SK-N-MC (cell line): ENCODE measurements at regions not wholly inside any gene's neighbourhood (a gene's known extent, or its start where the extent isn't known, plus 50 kb on each side); places are given as distances from the start of the nearest gene placed in this dataset.

Experiments
- DNase-seq: peaks from one replicate; pipeline ENCODE4 v3.0.0-alpha.2; 2011; ENCODE audit warnings: low read depth, low spot score
- H3K27ac ChIP-seq: fragments of 200-600 bp; sonication (generic); 2 replicates; pipeline ENCODE4 v1.5.1; 2016; ENCODE audit warnings: mixed run types
- H3K36me3 ChIP-seq: fragments of 200-600 bp; sonication (generic); 2 replicates; pipeline ENCODE4 v1.6.1; 2017; ENCODE audit warnings: antibody characterized with exemption, low read length, mixed read lengths; ENCODE audit not compliant: insufficient read depth
- H3K4me3 ChIP-seq: fragments of 200-600 bp; sonication (generic); 2 replicates; pipeline ENCODE4 v1.5.1; 2016
- H3K9ac ChIP-seq: fragments of 200-600 bp; sonication (generic); 2 replicates; pipeline ENCODE4 v1.8.0; 2017; ENCODE audit warnings: mixed run types, mixed read lengths; ENCODE audit not compliant: insufficient read length
- H3K9me3 ChIP-seq: fragments of 200-600 bp; sonication (generic); 2 replicates; pipeline ENCODE4 v1.6.1; 2017; ENCODE audit warnings: low read depth, mild to moderate bottlenecking, antibody characterized with exemption, low read length, moderate library complexity, mixed read lengths
- EZH2 ChIP-seq: fragments of 200-600 bp; sonication (generic); IDR thresholded peaks from one replicate; pipeline ENCODE4 v1.6.1; 2017; ENCODE audit warnings: antibody characterized with exemption
- FOXP2 ChIP-seq: optimal IDR thresholded peaks from 2 replicates; pipeline ENCODE3; 2011; ENCODE audit warnings: mild to moderate bottlenecking, moderate library complexity; ENCODE audit not compliant: insufficient read depth; ENCODE audit errors: extremely low read length, control extremely low read depth
- POLR2AphosphoS5 ChIP-seq: IDR thresholded peaks from 2 replicates; pipeline ENCODE4 v1.6.1; 2012; ENCODE audit warnings: mild to moderate bottlenecking, low read depth, low read length, borderline replicate concordance

- Histone ChIP-seq H3K9me3 (no peaks in the 10 kb centered on the region), H3K4me3 (no peak overlapping the region), H3K9ac (no peak overlapping the region), H3K27ac (no peak overlapping the region), H3K36me3 (no peaks in the 10 kb centered on the region)
- TF ChIP-seq FOXP2 (no peak), EZH2 (no peak)
- no peak for DNase-seq
Measured at GRCh38 chr7:18109762-18110161, 82.1 kb upstream of the PRPS1L1 start.

GRCh38 chr7:18116661-18117060, 89.0 kb upstream of the PRPS1L1 start:
- no peaks in the 10 kb centered on the region for H3K36me3 ChIP-seq
- TF ChIP-seq FOXP2 (no peak), POLR2AphosphoS5 (no peak), EZH2 (no peak)
- no peak overlapping the region for H3K27ac ChIP-seq
- no peak for DNase-seq
- H3K4me3 ChIP-seq = no peak overlapping the region
- no peak overlapping the region for H3K9ac ChIP-seq
- no peaks in the 10 kb centered on the region for H3K9me3 ChIP-seq

- H3K9me3 ChIP-seq = no peaks in the 10 kb centered on the region
- no peaks in the 10 kb centered on the region for H3K36me3 ChIP-seq
- no peak overlapping the region for H3K27ac ChIP-seq
- H3K4me3 ChIP-seq = no peak overlapping the region
- no peak overlapping the region for H3K9ac ChIP-seq
- no peak for TF ChIP-seq POLR2AphosphoS5
- TF ChIP-seq EZH2 = no peak
- no peak for TF ChIP-seq FOXP2
- no peak for DNase-seq
Measured at GRCh38 chr7:18117482-18117881, 89.8 kb upstream of the PRPS1L1 start.

GRCh38 chr7:18119985-18120384, 92.3 kb upstream of the PRPS1L1 start:
- Histone ChIP-seq H3K9me3 (no peaks in the 10 kb centered on the region), H3K4me3 (no peak overlapping the region), H3K27ac (no peak overlapping the region), H3K9ac (no peak overlapping the region), H3K36me3 (no peaks in the 10 kb centered on the region)
- no peak for TF ChIP-seq EZH2
- TF ChIP-seq POLR2AphosphoS5 = no peak
- TF ChIP-seq FOXP2 = no peak
- DNase-seq = no peak

GRCh38 chr7:18123508-18124239, 96.0 kb upstream of the PRPS1L1 start:
- Histone ChIP-seq H3K9ac (no peak overlapping the region), H3K36me3 (no peaks in the 10 kb centered on the region), H3K9me3 (no peaks in the 10 kb centered on the region), H3K4me3 (no peak overlapping the region), H3K27ac (no peak overlapping the region)
- no peak for DNase-seq
- TF ChIP-seq POLR2AphosphoS5 (no peak), EZH2 (no peak), FOXP2 (no peak)

GRCh38 chr7:18125476-18125875, 97.8 kb upstream of the PRPS1L1 start:
- TF ChIP-seq FOXP2 = no peak
- no peak for TF ChIP-seq EZH2
- TF ChIP-seq POLR2AphosphoS5 = no peak
- no peak for DNase-seq
- Histone ChIP-seq H3K27ac (no peak overlapping the region), H3K9me3 (no peaks in the 10 kb centered on the region), H3K36me3 (no peaks in the 10 kb centered on the region), H3K9ac (no peak overlapping the region), H3K4me3 (no peak overlapping the region)

- Histone ChIP-seq H3K4me3 (no peak overlapping the region), H3K27ac (no peak overlapping the region)
- TF ChIP-seq POLR2AphosphoS5 (no peak), EZH2 (no peak)
Measured at GRCh38 chr7:18126281-18126680, 98.6 kb upstream of the PRPS1L1 start.

GRCh38 chr7:18128846-18129245, 101.2 kb upstream of the PRPS1L1 start:
- no peaks in the 10 kb centered on the region for H3K9me3 ChIP-seq
- H3K4me3 ChIP-seq = no peak overlapping the region
- H3K27ac ChIP-seq = no peak overlapping the region
- no peak for DNase-seq
- TF ChIP-seq FOXP2 = no peak
- TF ChIP-seq POLR2AphosphoS5 = no peak
- no peak for TF ChIP-seq EZH2
- no peaks in the 10 kb centered on the region for H3K36me3 ChIP-seq
- no peak overlapping the region for H3K9ac ChIP-seq

More at GRCh38 chr7:18126281-18126680, 98.6 kb upstream of the PRPS1L1 start:
- no peak overlapping the region for H3K9ac ChIP-seq
- no peaks in the 10 kb centered on the region for H3K9me3 ChIP-seq
- DNase-seq = no peak
- no peaks in the 10 kb centered on the region for H3K36me3 ChIP-seq

- TF ChIP-seq POLR2AphosphoS5 (no peak), EZH2 (no peak), FOXP2 (no peak)
- Histone ChIP-seq H3K27ac (no peak overlapping the region), H3K4me3 (no peak overlapping the region), H3K36me3 (no peaks in the 10 kb centered on the region), H3K9ac (no peak overlapping the region), H3K9me3 (no peaks in the 10 kb centered on the region)
- no peak for DNase-seq
Measured at GRCh38 chr7:18132811-18133210, 105.2 kb upstream of the PRPS1L1 start.

GRCh38 chr7:18133921-18134320, 106.3 kb upstream of the PRPS1L1 start:
- Histone ChIP-seq H3K9me3 (no peaks in the 10 kb centered on the region), H3K4me3 (no peak overlapping the region), H3K36me3 (no peaks in the 10 kb centered on the region), H3K27ac (no peak overlapping the region), H3K9ac (no peak overlapping the region)
- TF ChIP-seq FOXP2 (no peak), POLR2AphosphoS5 (no peak), EZH2 (no peak)
- no peak for DNase-seq
